GM21717 (cell line): ENCODE measurements at regions not wholly inside any gene's neighbourhood (a gene's known extent, or its start where the extent isn't known, plus 50 kb on each side); places are given as distances from the start of the nearest gene placed in this dataset.

ENCODE experiments used
- ATAC-seq: cut with Tn5 transposase; IDR thresholded peaks from one replicate; pipeline ENCODE4 v1.9.1; 2021; ENCODE audit warnings: mild to moderate bottlenecking, moderate library complexity; ENCODE audit not compliant: unreplicated experiment

GRCh38 chr5:125117566-125117965, 371.1 kb upstream of the ZNF608 start:
- no peak for ATAC-seq

DNA sequence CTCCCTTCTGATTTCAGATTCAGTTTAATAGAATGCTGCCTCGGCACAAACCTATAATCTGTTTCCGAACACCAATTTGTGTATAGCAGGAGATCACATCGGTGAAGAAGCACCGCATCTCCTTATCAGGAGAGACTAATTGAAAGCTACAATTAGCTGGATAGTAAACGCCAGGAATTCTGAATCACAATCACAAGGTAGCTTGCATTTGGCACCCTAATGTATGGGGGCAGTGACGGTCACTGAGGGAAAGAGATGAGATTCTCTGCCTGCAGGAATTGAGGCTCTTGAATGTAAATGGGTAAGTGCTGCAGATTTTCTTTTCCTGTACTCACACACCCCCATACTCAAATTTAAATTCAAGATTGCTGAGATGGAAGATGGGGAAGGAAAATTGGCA, 373.6 kb upstream of the ZNF608 start:
- ATAC-seq, result no peak

GRCh38 chr5:125125031-125125823, 378.8 kb upstream of the ZNF608 start:
- ATAC-seq, result no peak

- ATAC-seq, result no peak
Observed at GRCh38 chr5:125126050-125126449, 379.6 kb upstream of the ZNF608 start.

DNA sequence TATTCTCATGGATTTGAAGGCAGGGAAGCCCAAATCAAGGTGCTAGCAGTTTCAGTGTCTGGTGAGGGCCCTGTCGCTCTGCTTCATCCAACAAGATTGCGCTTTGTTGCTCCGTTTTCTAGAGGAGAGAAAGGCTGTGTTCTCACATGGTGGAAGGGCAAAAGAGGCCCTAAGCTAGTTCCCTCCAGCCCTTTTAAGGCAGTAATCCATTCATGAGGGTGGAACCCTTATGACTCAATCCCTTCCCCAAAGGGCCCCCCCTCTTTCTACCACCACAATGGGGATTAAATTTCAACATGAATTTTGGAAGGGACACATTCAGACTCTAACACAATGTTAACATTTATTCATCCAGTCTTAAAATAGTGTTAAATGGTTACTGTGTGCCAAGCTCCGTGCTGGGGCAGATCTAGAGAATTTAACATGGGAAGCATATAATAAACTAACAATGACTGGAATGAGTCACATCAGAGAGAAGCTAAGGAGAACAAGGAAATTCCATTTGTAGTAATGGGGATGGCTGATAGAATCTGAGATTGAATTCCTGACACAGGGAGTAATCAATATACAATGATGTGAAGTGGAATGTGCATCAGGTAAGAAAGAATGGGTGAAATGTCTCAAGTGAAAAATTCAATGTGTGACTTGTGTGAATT, 382.8 kb upstream of the ZNF608 start:
- ATAC-seq, result no peak

- no peak for ATAC-seq
Observed at GRCh38 chr5:125130591-125130990, 384.2 kb upstream of the ZNF608 start.

DNA sequence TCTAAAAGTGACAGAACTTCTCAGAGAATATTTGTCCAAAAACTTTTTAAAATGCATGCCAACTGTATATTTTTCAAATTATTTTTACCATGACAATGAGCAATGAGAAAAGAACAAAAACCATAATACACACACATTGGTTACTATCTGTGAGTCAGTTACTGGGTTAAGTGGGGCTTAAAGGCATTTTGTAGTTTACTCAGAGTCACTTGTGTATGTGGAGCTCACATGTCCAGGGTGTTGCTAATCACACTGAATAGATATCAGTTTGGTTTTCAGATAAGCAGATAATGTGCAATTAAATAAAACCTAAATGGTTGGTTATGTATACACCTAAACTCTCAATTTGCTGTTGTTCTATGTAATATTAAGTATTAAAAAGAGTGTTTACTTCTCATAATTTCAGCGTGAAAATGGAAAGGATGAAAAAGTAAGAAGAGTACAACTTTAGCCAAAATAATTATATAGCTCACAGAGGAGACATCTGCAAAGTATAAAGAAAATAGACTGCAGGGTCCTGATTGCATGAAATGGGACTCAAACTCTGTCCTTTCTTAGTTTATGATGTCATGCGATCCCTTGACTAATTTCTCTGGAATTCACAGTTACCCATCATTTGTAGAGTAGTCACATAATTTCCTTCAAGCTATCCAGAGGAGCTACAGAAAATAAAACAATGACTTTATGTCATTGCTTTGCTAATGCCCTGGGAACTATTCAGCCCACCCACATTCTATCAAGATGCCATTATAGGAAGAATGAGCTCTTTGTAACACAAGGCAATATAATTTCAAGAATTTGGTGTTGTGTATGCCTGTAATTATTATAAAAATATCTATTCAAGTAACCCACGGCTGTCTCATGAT, 388.0 kb upstream of the ZNF608 start:
- no peak for ATAC-seq

GRCh38 chr5:125137535-125137934, 391.1 kb upstream of the ZNF608 start:
- ATAC-seq, result no peak

- ATAC-seq, result no peak
Observed at GRCh38 chr5:125138266-125138665, 391.8 kb upstream of the ZNF608 start.

DNA sequence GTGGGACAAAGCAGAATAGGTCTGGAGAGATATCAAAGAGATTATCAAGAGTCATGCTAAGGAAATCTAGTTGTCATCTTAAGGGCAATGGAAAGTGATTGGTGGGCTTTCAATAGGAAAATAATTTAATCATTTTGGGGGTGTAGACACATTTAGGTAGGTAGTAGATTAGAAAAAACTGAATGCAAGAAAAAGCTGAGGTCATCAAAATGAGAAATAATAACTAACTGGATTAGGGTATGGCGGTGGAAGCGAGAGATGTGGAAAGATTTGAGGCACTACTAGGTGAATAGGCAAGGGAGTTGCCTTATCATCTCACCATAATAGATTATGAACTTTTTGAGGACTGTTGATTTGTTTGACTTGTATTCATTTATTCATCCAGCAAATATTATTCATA, 393.2 kb upstream of the ZNF608 start:
- no peak for ATAC-seq

DNA sequence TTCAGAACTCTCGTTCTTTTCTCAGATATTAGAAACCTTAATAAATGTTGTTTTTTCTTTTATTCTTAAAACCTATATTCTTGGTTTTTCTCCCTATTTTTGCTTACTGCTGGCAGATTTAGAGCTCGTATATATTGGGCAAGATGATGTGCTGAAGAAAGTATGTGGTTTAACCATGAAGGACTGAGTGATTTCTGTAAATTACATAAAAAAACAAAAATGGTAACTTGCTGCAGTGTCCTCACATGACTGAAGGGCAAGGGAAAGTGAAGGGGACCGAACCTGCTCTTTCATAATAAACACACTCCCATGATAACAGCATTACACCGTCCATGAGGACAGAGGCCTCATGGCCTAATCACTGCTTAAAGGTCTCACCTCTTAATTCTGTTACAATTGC, 393.8 kb upstream of the ZNF608 start:
- ATAC-seq, result no peak

DNA sequence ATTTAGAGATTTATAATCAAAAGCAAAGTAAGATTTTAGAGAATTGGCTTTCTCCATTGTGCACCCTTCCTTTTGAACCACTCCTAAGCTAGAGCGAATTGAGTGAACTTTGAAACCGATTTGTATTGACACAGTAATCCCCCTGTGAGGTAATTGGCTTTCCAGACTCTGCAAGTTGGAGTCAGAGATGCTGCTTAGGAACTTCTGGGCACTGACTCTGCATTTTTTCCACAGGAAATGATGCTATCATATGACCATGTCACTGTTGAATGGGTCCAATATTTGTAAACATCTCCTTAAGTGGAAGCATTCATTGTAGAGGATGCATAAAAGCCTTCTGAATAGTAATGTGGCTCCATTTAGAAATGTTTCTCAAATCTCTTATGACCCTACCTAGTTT, 394.4 kb upstream of the ZNF608 start:
- ATAC-seq, result no peak

DNA sequence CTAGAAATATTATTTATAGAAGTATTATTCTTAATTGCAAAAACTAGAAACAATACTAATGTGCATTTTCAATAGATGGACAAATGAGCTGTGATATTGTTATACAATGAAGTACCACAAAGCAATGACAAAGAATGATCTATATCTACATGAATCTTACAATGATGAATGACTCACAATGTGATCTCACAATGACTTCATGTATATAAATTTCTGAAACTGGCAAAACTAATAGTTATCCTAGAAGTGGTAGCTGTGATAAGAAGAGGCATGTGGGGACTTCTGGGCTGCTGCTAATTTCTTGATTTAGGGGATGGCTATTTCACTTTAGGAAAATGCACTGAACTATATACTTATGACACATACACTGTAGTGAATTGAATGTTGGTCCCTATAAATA, 396.0 kb upstream of the ZNF608 start:
- no peak for ATAC-seq

GRCh38 chr5:125143011-125143410, 396.6 kb upstream of the ZNF608 start:
- ATAC-seq, result no peak

GRCh38 chr5:125148076-125148475, 401.6 kb upstream of the ZNF608 start:
- ATAC-seq, result no peak

DNA sequence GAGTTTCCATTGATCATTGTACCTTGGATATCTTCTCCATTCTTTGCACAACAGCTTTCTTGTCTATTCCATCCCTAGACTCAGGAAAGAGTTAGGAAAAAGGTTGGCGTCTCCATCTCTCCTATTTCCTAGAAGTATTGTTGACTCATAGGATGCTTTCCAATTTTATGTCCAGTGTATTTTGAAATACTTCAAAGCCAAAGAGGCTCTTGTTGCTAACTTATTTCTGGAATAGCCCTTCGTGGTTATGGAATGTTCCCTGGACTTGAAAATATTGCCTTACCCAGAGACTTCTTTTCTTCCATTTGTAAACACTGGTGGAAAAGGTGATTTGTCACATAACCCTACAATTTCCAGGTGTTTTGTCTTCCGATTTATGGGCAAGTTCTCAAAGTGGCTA, 402.3 kb upstream of the ZNF608 start:
- no peak for ATAC-seq

DNA sequence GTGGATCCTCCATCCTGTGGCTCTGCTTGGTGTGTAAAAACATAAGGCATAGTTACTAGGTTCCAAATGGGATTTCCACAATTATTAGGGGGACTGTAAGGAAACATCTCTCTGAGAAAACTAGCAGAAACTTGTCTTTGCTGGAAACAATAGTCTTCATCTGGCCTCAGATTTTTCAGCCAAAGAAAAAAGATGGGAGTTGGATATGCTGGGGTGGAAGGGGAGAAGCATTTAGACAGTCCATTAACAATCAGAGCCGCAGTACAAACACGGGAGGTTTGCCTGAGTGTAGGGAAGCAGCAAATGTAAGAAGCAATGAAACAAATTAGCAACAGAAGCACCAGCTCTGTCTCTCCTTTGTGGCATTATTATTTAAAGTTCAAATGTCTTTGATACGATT, 402.7 kb upstream of the ZNF608 start:
- no peak for ATAC-seq

GRCh38 chr5:125149527-125149926, 403.1 kb upstream of the ZNF608 start:
- ATAC-seq, result no peak

GRCh38 chr5:125150041-125150669, 403.7 kb upstream of the ZNF608 start:
- ATAC-seq, result no peak

- ATAC-seq, result no peak
Observed at GRCh38 chr5:125151150-125151900, 404.9 kb upstream of the ZNF608 start.
